ENCODE measurements at regions not wholly inside any gene's neighbourhood (a gene's known extent, or its start where the extent isn't known, plus 50 kb on each side); places are given as distances from the start of the nearest gene placed in this dataset.

DNA sequence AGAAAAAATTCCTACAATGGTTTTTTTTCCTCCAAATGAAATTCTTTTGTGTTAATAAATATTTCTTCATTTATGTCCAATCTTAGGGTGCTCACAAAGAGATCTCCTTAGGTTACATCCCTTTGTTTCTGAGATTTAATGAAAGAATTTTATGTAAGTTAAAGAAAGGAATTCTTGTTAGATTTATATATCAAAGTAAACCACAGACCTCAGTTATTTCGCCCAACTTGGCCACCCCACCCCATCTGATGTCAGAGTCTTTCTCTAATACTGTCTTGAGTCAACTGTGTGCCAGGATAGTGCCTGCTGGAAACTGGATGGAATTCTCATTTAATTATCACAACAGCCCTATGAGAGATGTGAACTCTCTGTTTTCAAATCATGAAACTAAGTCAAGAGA is 259.9 kb downstream of the OPA1 start:
- Histone ChIP-seq H3K9me3 (no peaks in the 10 kb centered on the region), H3K4me3 (no peak overlapping the region), H3K36me3 (no peaks in the 10 kb centered on the region), H3K4me1 (no peaks in the 10 kb centered on the region), H3K27ac (peak overlapping the region in 3 of 4 donors; percentile 32 to 84 (median 55)), H3K27me3 (no peaks in the 10 kb centered on the region)
- no peak for TF ChIP-seq POLR2A (IDR thresholded peaks at IDR 0.05)
- TF ChIP-seq, protein P1, sequence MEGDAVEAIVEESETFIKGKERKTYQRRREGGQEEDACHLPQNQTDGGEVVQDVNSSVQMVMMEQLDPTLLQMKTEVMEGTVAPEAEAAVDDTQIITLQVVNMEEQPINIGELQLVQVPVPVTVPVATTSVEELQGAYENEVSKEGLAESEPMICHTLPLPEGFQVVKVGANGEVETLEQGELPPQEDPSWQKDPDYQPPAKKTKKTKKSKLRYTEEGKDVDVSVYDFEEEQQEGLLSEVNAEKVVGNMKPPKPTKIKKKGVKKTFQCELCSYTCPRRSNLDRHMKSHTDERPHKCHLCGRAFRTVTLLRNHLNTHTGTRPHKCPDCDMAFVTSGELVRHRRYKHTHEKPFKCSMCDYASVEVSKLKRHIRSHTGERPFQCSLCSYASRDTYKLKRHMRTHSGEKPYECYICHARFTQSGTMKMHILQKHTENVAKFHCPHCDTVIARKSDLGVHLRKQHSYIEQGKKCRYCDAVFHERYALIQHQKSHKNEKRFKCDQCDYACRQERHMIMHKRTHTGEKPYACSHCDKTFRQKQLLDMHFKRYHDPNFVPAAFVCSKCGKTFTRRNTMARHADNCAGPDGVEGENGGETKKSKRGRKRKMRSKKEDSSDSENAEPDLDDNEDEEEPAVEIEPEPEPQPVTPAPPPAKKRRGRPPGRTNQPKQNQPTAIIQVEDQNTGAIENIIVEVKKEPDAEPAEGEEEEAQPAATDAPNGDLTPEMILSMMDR (IDR thresholded peaks at IDR 0.05) = no peak
- no peak for DNase-seq

DNA sequence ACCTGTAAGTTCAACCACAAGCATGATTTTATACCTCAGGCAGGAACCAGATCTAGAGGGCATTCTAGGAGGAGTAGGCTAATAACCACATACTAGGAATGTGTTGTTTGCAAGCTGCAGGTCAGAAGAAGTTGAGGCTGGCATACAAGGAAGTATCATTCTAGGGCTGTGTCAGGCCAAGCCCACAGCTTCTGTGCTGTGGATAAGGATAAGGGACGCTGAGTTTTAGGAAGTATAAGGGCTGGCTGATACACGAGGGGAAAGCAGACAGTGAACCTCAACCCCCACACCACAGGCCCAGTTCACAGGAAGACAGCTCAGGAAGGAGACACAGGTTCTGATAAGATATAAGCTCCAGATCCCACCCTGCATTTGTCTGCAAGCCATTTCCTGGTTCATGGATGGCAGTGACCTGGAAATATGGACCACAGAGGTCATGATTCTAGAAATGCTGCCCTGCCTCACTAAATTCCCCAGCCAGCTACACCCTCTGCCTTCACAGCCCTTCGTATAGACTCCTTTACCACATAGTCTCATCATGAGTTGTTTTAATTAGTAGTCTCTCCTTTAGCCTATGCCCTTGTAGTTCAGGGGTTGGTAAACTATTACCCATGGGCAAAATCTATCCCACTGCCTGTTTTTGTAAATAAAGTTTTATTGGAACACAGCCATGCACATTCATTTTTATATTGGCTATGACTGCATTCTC is 260.7 kb downstream of the OPA1 start:
- no peak for DNase-seq
- Histone ChIP-seq H3K9me3 (no peaks in the 10 kb centered on the region), H3K36me3 (no peaks in the 10 kb centered on the region), H3K27ac (peak overlapping the region in 3 of 4 donors; percentile 32 to 84 (median 55)), H3K4me3 (no peak overlapping the region), H3K27me3 (no peaks in the 10 kb centered on the region), H3K4me1 (no peaks in the 10 kb centered on the region)
- TF ChIP-seq POLR2A (IDR thresholded peaks at IDR 0.05) = no peak
- TF ChIP-seq, protein P1 (IDR thresholded peaks at IDR 0.05) = no peak

DNA sequence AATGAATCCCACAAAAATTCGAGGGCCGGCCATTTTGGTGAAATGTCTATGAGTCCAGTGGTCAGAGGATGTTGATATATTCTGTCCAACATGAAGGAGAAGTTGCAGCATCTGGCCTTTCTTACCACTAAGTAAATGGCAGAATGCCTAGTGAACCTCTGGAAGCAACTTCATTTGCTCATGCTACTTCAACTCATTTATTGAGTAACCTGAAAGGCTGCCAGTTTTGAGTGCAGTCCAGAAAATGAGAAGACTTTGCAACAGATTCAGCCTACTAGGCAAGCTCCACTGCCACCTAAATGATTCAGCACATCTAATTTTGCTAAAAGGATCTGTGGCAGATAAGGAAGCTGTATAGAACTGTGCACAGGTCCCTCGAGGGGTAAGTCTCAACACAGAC is 265.0 kb downstream of the OPA1 start:
- Histone ChIP-seq H3K9me3 (no peaks in the 10 kb centered on the region), H3K27me3 (no peaks in the 10 kb centered on the region), H3K4me1 (no peaks in the 10 kb centered on the region), H3K36me3 (no peaks in the 10 kb centered on the region), H3K4me3 (no peak overlapping the region), H3K27ac (no peak overlapping the region)
- TF ChIP-seq, protein P1 (IDR thresholded peaks at IDR 0.05) = no peak
- no peak for TF ChIP-seq POLR2A (IDR thresholded peaks at IDR 0.05)
- no peak for DNase-seq

DNA sequence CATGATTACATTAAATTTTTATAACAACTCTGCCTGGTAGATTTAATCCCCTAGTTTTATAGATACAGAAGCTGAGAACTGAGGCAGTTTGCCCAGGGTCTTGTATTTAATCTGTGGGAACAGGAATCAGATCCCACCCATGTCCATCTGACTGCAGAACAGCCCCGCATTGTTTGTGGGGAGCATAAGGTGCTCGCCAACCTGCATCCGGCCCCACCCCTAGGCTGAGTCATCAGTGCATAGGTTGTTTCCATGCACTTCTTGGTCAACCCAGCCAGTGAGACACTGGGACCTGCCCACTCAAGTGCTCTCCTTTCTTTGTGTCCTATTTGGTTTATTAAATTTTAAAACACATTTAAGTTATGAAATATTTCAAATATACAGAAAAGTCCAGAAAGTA is 266.2 kb downstream of the OPA1 start:
- Histone ChIP-seq H3K9me3 (no peaks in the 10 kb centered on the region), H3K27ac (peak overlapping the region in 1 of 4 donors; percentile 22), H3K36me3 (no peaks in the 10 kb centered on the region), H3K4me3 (no peak overlapping the region), H3K27me3 (no peaks in the 10 kb centered on the region), H3K4me1 (no peaks in the 10 kb centered on the region)
- no peak for TF ChIP-seq POLR2A (IDR thresholded peaks at IDR 0.05)
- TF ChIP-seq, protein P1 (IDR thresholded peaks at IDR 0.05) = no peak
- DNase-seq = peak in 1 of 3 donors; percentile 82

DNA sequence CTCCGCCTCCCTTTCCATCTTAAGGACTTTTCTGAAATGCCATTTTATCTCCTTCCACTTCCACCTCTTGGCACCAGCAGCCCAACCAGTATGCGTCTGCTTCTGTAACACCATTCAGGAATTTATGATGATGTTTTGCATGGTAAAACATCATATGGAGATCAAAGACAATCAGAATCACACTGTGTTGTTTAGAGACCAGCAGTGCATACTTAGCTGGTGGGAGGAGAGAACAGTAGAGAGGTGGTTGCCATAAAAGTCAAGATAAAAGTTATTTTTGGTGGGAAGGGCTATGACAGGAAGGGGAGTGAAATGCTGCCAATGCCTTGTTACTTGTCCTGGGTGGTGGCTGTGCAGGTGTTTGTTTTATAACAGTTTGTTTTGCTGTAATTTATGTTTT is 268.0 kb downstream of the OPA1 start:
- Histone ChIP-seq H3K27me3 (no peaks in the 10 kb centered on the region), H3K36me3 (no peaks in the 10 kb centered on the region), H3K9me3 (no peaks in the 10 kb centered on the region), H3K4me3 (no peak overlapping the region), H3K27ac (no peak overlapping the region), H3K4me1 (no peaks in the 10 kb centered on the region)
- DNase-seq = no peak
- TF ChIP-seq POLR2A (IDR thresholded peaks at IDR 0.05) = no peak
- TF ChIP-seq, protein P1 (IDR thresholded peaks at IDR 0.05) = no peak
